Dermis microvascular lymphatic vessel endothelial cell (primary cell): ENCODE measurements at regions not wholly inside any gene's neighbourhood (a gene's known extent, or its start where the extent isn't known, plus 50 kb on each side); places are given as distances from the start of the nearest gene placed in this dataset.
"Not testable (repeated sequence)": the region's sequence is repeated elsewhere in the genome, so short reads cannot be mapped to it uniquely, and the experiment has no call there.

Source experiments
- DNase-seq, 2 donors: peaks; one replicate each; pipeline versions ENCODE4 v3.0.0 to v3.0.0-alpha.2; 2010; ENCODE audit warnings: low read depth in 2 of 2

- not testable (repeated sequence) for DNase-seq
Measured at GRCh38 chr5:119299242-119299614, 56.6 kb upstream of the TNFAIP8 start.

DNA sequence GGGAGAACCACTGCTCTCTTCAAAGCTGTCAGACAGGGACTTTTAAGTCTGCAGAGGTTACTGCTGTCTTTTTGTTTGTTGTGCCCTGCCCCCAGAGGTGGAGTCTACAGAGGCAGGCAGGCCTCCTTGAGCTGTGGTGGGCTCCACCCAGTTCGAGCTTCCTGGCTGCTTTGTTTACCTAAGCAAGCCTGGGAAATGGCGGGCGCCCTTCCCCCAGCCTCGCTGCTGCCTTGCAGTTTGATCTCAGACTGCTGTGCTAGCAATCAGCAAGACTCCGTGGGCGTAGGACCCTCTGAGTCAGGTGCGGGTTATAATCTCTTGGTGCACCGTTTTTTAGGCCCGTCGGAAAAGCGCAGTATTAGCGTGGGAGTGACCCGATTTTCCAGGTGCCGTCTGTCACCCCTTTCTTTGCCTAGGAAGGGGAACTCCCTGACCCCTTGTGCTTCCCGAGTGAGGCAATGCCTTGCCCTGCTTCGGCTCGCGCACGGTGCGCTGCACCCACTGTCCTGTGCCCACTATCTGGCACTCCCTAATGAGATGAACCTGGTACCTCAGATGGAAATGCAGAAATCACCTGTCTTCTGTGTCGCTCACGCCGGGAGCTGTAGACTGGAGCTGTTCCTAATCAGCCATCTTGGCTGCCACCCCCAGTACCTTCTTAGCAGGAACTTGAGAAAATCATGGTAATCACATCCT, 56.1 kb upstream of the TNFAIP8 start:
- not testable (repeated sequence) for DNase-seq

DNA sequence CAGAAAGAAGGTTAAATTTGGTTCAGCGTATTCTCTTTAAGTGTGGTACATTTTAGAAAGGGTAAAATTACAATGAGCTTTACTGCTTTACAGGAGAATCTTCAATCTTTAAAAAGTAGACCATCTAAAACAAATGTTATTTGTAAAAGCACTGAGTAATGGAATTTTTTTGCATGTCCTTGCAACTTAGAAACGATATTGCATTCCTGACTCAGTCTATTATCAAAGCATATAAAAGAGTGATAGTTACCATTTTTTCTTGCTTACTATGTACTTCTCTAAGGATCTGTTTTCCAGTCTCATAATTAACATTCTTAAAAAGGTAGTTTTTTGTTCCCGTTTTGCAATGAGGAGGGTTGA, 55.5 kb upstream of the TNFAIP8 start:
- DNase-seq = no peak

GRCh38 chr5:119301210-119301609, 54.6 kb upstream of the TNFAIP8 start:
- no peak for DNase-seq

- DNase-seq = no peak
Measured at GRCh38 chr5:119301906-119302305, 53.9 kb upstream of the TNFAIP8 start.

GRCh38 chr5:119302449-119302848, 53.4 kb upstream of the TNFAIP8 start:
- no peak for DNase-seq

GRCh38 chr5:119302916-119303897, 52.6 kb upstream of the TNFAIP8 start:
- peak in 1 of 2 donors; percentile 73 for DNase-seq

DNA sequence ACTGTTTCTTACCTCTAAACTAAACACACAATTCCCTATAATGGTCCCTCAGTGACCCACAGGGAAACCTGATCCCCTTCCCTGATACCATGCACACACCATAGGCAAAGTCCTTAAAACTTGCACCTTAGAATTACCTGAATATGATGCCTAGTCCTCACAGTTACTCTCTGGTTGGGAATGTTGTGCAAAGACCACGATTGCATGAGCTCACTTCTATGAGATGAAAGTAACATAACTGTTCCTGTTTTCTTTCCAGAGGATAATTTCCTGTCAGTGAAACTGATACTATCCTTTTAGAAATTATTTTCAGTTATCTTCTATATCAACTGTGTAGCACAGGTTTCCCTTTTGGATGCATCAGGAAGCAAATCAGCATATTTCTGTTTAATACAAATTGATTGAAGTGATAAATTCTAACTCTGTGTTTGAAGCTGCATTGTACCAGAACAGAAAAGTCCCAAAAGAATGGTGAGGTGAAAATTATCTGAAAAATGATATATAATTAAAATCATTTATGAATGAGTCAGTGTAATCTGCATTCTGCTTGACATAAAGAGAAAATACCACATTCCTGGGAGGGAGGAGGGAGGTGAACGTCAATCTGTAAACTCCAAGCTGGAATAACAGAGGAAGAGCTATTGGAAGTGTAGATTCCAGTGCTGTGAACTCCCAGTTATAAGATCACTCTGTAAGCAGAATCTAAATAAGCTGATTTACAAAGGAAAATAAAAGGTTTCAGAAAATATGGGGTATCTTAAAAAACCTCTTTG, 51.2 kb upstream of the TNFAIP8 start:
- DNase-seq = peak in 1 of 2 donors; percentile 49
